ENCODE measurements at regions not wholly inside any gene's neighbourhood (a gene's known extent, or its start where the extent isn't known, plus 50 kb on each side); places are given as distances from the start of the nearest gene placed in this dataset.

GRCh38 chr6:133187114-133187513 is 54.0 kb upstream of the EYA4 start:
- DNase-seq (no peak), ATAC-seq (no peak)

DNA sequence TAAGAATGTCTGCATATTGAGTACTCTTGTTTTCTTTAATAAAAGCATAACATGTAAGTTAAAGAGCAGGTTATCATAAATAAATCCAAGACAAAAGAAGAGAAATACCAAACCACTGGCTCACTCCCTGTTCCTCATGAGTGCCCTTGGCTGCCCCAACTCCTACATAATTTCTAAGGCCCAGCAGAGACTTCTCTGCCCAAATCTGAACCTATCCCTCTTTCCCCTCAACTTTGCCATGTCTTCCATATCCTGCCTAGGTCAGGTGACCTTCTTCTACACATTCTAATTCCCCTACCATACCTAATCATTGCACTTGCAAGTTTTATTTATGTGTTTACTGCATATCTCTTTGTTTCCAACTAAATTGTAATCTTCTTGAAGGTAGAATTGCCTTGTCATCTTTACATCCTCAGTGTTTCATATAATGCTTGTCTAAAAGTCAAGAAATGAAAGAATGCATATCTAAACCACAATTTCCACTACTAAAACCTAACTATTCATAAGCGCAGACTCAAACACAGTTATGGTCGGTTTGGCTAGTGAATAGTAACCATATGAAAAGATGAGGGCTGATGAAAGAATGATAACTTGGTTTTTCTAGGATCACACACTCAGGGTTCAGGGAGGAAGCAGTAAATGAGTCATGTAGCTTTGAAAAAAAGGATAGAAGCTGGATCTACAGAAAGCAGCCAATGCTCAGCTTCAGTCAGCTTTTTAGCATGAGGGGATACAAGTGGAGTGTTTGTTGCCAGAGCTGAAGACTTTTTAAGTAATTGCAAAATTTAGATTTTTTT is 53.3 kb upstream of the EYA4 start:
- DNase-seq (no peak), ATAC-seq (no peak)

DNA sequence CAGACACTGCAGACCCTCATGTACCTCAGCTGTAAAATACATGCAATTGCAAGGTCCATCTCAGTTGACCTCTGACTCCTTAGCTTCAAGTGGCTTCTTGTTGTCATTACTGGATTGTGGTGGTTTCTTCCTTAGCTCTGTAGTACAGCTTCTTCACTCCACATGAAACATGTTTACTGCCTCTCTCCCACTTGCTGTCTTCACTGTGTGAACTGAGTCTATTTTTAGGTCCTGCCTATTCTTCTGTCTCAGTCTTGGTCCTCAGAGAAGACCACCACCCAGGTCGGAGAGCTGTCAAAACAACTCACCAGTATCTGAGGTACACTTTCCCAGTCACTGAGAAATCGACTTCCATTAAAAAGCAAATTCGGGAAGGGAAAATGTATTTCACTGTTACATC is 50.2 kb upstream of the EYA4 start:
- DNase-seq = no peak
- no peak for ATAC-seq

DNA sequence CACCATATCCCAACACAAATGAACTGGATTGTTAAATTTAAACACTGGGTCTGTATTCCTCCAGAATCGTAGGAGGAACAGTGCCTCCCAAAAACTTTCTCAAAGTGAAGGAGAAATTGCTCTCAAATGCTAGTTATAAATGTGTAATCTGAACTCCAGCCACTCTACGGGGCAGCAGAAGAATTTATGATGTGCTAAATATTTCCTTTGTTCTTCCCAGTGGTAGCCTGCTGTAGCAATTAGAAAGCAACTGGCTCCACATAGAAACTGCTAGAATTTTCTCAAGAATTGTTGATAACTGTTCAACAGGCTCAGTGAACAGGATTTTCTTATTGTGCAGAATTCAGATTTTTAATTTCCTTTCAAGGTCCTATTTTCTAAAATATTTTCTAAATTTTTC is 49.8 kb upstream of the EYA4 start:
- DNase-seq = no peak

More for the DNA sequence above, 49.8 kb upstream of the EYA4 start:
- ATAC-seq = no peak

All from stimulated activated naive CD8-positive, alpha-beta T cell treated with anti-CD3 and anti-CD28 coated beads, Interleukin-15, Interleukin-2, amounts not matched to agents 100 U/mL and 50 U/mL, for 24 hours (primary cell).